GM23338 (cell line): ENCODE measurements at regions not wholly inside any gene's neighbourhood (a gene's known extent, or its start where the extent isn't known, plus 50 kb on each side); places are given as distances from the start of the nearest gene placed in this dataset.
A peak's percentile ranks its signal among the peaks of the same experiment; 100 is the strongest.

ENCODE experiments used
- POLR2AphosphoS5 ChIP-seq: IDR thresholded peaks from 2 replicates; pipeline ENCODE4 v1.6.1; 2016; ENCODE audit warnings: antibody characterized with exemption, low read depth
- REST ChIP-seq: IDR thresholded peaks from one replicate; pipeline ENCODE4 v1.6.1; 2018; ENCODE audit warnings: antibody characterized with exemption; ENCODE audit not compliant: unreplicated experiment
- ZNF331 ChIP-seq: fragments of 250-450 bp; sonication (Bioruptor Pico); IDR thresholded peaks from 2 replicates; pipeline ENCODE4 v1.5.0; 2020; ENCODE audit warnings: low read depth, mild to moderate bottlenecking, moderate library complexity
- TF ChIP-seq, protein P1 (sequence below), 2 experiments: fragments of 200-600 bp in 1 of 2; sonication (generic) in 1 of 2; conservative IDR thresholded peaks; 2 replicates each; pipeline versions ENCODE4 v1.5.1 to v1.6.1; 2016 to 2017; ENCODE audit warnings: antibody characterized with exemption in 2 of 2, low read depth in 2 of 2, mild to moderate bottlenecking in 2 of 2, moderate library complexity in 1 of 2

GRCh38 chr1:54488779-54489626 lies 59.0 kb upstream of the ACOT11 start:
- TF ChIP-seq ZNF331: no peak
- TF ChIP-seq, protein P1, sequence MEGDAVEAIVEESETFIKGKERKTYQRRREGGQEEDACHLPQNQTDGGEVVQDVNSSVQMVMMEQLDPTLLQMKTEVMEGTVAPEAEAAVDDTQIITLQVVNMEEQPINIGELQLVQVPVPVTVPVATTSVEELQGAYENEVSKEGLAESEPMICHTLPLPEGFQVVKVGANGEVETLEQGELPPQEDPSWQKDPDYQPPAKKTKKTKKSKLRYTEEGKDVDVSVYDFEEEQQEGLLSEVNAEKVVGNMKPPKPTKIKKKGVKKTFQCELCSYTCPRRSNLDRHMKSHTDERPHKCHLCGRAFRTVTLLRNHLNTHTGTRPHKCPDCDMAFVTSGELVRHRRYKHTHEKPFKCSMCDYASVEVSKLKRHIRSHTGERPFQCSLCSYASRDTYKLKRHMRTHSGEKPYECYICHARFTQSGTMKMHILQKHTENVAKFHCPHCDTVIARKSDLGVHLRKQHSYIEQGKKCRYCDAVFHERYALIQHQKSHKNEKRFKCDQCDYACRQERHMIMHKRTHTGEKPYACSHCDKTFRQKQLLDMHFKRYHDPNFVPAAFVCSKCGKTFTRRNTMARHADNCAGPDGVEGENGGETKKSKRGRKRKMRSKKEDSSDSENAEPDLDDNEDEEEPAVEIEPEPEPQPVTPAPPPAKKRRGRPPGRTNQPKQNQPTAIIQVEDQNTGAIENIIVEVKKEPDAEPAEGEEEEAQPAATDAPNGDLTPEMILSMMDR (conservative IDR thresholded peaks at IDR 0.05; ENCODE audit: low read depth in 2 of 2): peak; percentile 83 to 88
- no peak; the same call in 1 of the 2 replicates for TF ChIP-seq POLR2AphosphoS5
- TF ChIP-seq REST: no peak
